ENCODE measurements at regions not wholly inside any gene's neighbourhood (a gene's known extent, or its start where the extent isn't known, plus 50 kb on each side); places are given as distances from the start of the nearest gene placed in this dataset.

GRCh38 chr6:167767715-167768107 is 59.0 kb upstream of the AFDN start:
- Histone ChIP-seq H3K27ac (ENCODE audit: low read depth) (no peak overlapping the region), H3K4me2 (no peak overlapping the region), H3F3A (replicated peaks; ENCODE audit: low read depth) (no peaks in the 10 kb centered on the region), H4K20me1 (replicated peaks; ENCODE audit: insufficient read depth) (no peaks in the 10 kb centered on the region), H3K4me3 (no peak overlapping the region), H3K27me3 (ENCODE audit: insufficient read depth) (no peaks in the 10 kb centered on the region), H3K79me2 (replicated peaks; ENCODE audit: insufficient read depth) (no peaks in the 10 kb centered on the region), H3K4me1 (ENCODE audit: insufficient read depth) (no peaks in the 10 kb centered on the region), H3K36me3 (ENCODE audit: insufficient read depth) (no peaks in the 10 kb centered on the region), H3K9me2 (ENCODE audit: insufficient read depth) (no peaks in the 10 kb centered on the region), H2AFZ (no peak overlapping the region)
- no peaks in the 10 kb centered on the region; the same call in 2 of the 3 replicates for H3K4me1 Mint-ChIP-seq
- no peak for TF ChIP-seq POLR2AphosphoS5 (IDR thresholded peaks at IDR 0.05; ENCODE audit: low read depth)
- no peak for TF ChIP-seq REST (IDR thresholded peaks at IDR 0.05; ENCODE audit: unreplicated experiment)
- no peak for TF ChIP-seq EZH2 (IDR thresholded peaks at IDR 0.05; ENCODE audit: low read depth, unreplicated experiment)
- TF ChIP-seq NANOG (IDR thresholded peaks at IDR 0.05; ENCODE audit: borderline replicate concordance): no peak
- TF ChIP-seq ZNF462 (CRISPR knock-in tag; IDR thresholded peaks at IDR 0.05): no peak
- no peak for TF ChIP-seq ETS1 (IDR thresholded peaks at IDR 0.05)
- TF ChIP-seq ZNF114 (CRISPR knock-in tag; IDR thresholded peaks at IDR 0.05): no peak
- no peak for TF ChIP-seq CTCF (conservative IDR thresholded peaks at IDR 0.05; ENCODE audit: low read depth in 2 of 2)
- no peak for TF ChIP-seq JUNB (IDR thresholded peaks at IDR 0.05; ENCODE audit: unreplicated experiment)
- H3K27ac Mint-ChIP-seq: no peak overlapping the region
- no peak for ATAC-seq
- no peaks in the 10 kb centered on the region for H3K36me3 Mint-ChIP-seq (ENCODE audit: low read depth)
- H3K4me3 Mint-ChIP-seq: no peak overlapping the region
- no peaks in the 10 kb centered on the region for H3K9me3 Mint-ChIP-seq
- peaks cover 6% of the 10 kb centered on the region for H3K27me3 Mint-ChIP-seq (ENCODE audit: insufficient read depth, low read depth, poor library complexity)
- no peak for DNase-seq (ENCODE audit: low spot score)
